Activated CD8-positive, alpha-beta memory T cell treated with anti-CD3 and anti-CD28 coated beads, Interleukin-2, amount 10 ng/mL, durations not matched to agents 7 days and 5 days (primary cell): ENCODE measurements at regions not wholly inside any gene's neighbourhood (a gene's known extent, or its start where the extent isn't known, plus 50 kb on each side); places are given as distances from the start of the nearest gene placed in this dataset.
"Not testable (repeated sequence)": the region's sequence is repeated elsewhere in the genome, so short reads cannot be mapped to it uniquely, and the experiment has no call there.

Experiments
- ATAC-seq: fragments of 150-1000 bp; cut with Tn5 transposase; one replicate; pipeline ENCODE4 v1.10.0; 2021; ENCODE audit warnings: moderate library complexity
- CTCF ChIA-PET: fragments of 350-600 bp; sonication (Branson Sonifier 250); formaldehyde crosslinking; loops from one replicate; lab custom pipeline; 2021; ENCODE audit warnings: antibody characterized with exemption; lab: Charles Lee
- DNase-seq: peaks from one replicate; pipeline ENCODE4 v3.0.0-alpha.2; 2020
- H3K27ac Mint-ChIP-seq: one replicate; pipeline ENCODE4 v1.8.0; 2021; ENCODE audit warnings: mild to moderate bottlenecking, mixed read lengths
- H3K27me3 Mint-ChIP-seq: one replicate; pipeline ENCODE4 v1.8.0; 2021; ENCODE audit warnings: mixed read lengths
- H3K36me3 Mint-ChIP-seq: one replicate; pipeline ENCODE4 v1.8.0; 2021; ENCODE audit warnings: mild to moderate bottlenecking, mixed read lengths
- H3K4me1 Mint-ChIP-seq: one replicate; pipeline ENCODE4 v1.8.0; 2021; ENCODE audit warnings: mixed read lengths
- H3K4me3 Mint-ChIP-seq: one replicate; pipeline ENCODE4 v1.8.0; 2021; ENCODE audit warnings: mild to moderate bottlenecking, moderate library complexity, mixed read lengths
- H3K9me3 Mint-ChIP-seq: one replicate; pipeline ENCODE4 v1.8.0; 2022; ENCODE audit warnings: low read depth, mixed read lengths

GRCh38 chr20:63145156-63145555 is 70.8 kb downstream of the YTHDF1 start:
- no peak for DNase-seq
- peaks cover 4% of the 10 kb centered on the region for H3K9me3 Mint-ChIP-seq
- H3K27ac Mint-ChIP-seq: no peak overlapping the region
- no peak for ATAC-seq
- H3K36me3 Mint-ChIP-seq: no peaks in the 10 kb centered on the region
- H3K4me1 Mint-ChIP-seq: no peaks in the 10 kb centered on the region
- CTCF ChIA-PET: no interaction called here
- H3K4me3 Mint-ChIP-seq: no peak overlapping the region
- peaks cover 25% of the 10 kb centered on the region for H3K27me3 Mint-ChIP-seq

GRCh38 chr20:63142933-63143332 is 73.0 kb downstream of the YTHDF1 start:
- no peak overlapping the region for H3K27ac Mint-ChIP-seq
- peaks cover 1% of the 10 kb centered on the region for H3K9me3 Mint-ChIP-seq
- H3K4me3 Mint-ChIP-seq: no peak overlapping the region
- H3K36me3 Mint-ChIP-seq: no peaks in the 10 kb centered on the region
- ATAC-seq: no peak
- no peaks in the 10 kb centered on the region for H3K4me1 Mint-ChIP-seq
- CTCF ChIA-PET: no interaction called here
- peaks cover 23% of the 10 kb centered on the region for H3K27me3 Mint-ChIP-seq
- no peak for DNase-seq

- no peaks in the 10 kb centered on the region for H3K4me1 Mint-ChIP-seq
- H3K4me3 Mint-ChIP-seq: no peak overlapping the region
- CTCF ChIA-PET: no interaction called here
- ATAC-seq (no peak), DNase-seq (no peak)
- no peaks in the 10 kb centered on the region for H3K9me3 Mint-ChIP-seq
- H3K27me3 Mint-ChIP-seq: peaks cover 15% of the 10 kb centered on the region
- H3K27ac Mint-ChIP-seq: no peak overlapping the region
- no peaks in the 10 kb centered on the region for H3K36me3 Mint-ChIP-seq
Measured at GRCh38 chr20:63141531-63141930, 74.4 kb downstream of the YTHDF1 start.

GRCh38 chr20:63140514-63141433 is 75.2 kb downstream of the YTHDF1 start:
- H3K36me3 Mint-ChIP-seq: no peaks in the 10 kb centered on the region
- CTCF ChIA-PET: no interaction called here

GRCh38 chr20:63139837-63140236 is 76.1 kb downstream of the YTHDF1 start:
- DNase-seq: no peak
- peaks cover 5% of the 10 kb centered on the region for H3K27me3 Mint-ChIP-seq
- H3K9me3 Mint-ChIP-seq: no peaks in the 10 kb centered on the region
- H3K36me3 Mint-ChIP-seq: no peaks in the 10 kb centered on the region
- CTCF ChIA-PET: no interaction called here
- no peak for ATAC-seq
- no peaks in the 10 kb centered on the region for H3K4me1 Mint-ChIP-seq
- H3K4me3 Mint-ChIP-seq: no peak overlapping the region
- H3K27ac Mint-ChIP-seq: no peak overlapping the region

More at GRCh38 chr20:63140514-63141433, 75.2 kb downstream of the YTHDF1 start:
- ATAC-seq: no peak
- peaks cover 13% of the 10 kb centered on the region for H3K27me3 Mint-ChIP-seq
- no peak overlapping the region for H3K27ac Mint-ChIP-seq
- H3K4me3 Mint-ChIP-seq: no peak overlapping the region
- no peaks in the 10 kb centered on the region for H3K4me1 Mint-ChIP-seq
- no peaks in the 10 kb centered on the region for H3K9me3 Mint-ChIP-seq
- no peak for DNase-seq

GRCh38 chr20:63139356-63139755 is 76.6 kb downstream of the YTHDF1 start:
- no peak for ATAC-seq

GRCh38 chr20:63138855-63139341 is 77.0 kb downstream of the YTHDF1 start:
- H3K27ac Mint-ChIP-seq: no peak overlapping the region
- H3K36me3 Mint-ChIP-seq: no peaks in the 10 kb centered on the region
- H3K4me1 Mint-ChIP-seq: no peaks in the 10 kb centered on the region
- no peaks in the 10 kb centered on the region for H3K9me3 Mint-ChIP-seq
- DNase-seq (no peak), ATAC-seq (no peak)
- H3K4me3 Mint-ChIP-seq: no peak overlapping the region
- CTCF ChIA-PET: no interaction called here
- peaks cover under 1% of the 10 kb centered on the region for H3K27me3 Mint-ChIP-seq

More at GRCh38 chr20:63139356-63139755, 76.6 kb downstream of the YTHDF1 start:
- H3K27me3 Mint-ChIP-seq: peaks cover 5% of the 10 kb centered on the region
- CTCF ChIA-PET: no interaction called here
- no peak overlapping the region for H3K4me3 Mint-ChIP-seq
- no peak for DNase-seq
- no peaks in the 10 kb centered on the region for H3K36me3 Mint-ChIP-seq
- no peak overlapping the region for H3K27ac Mint-ChIP-seq
- no peaks in the 10 kb centered on the region for H3K4me1 Mint-ChIP-seq
- no peaks in the 10 kb centered on the region for H3K9me3 Mint-ChIP-seq

GRCh38 chr20:63137851-63138415 is 78.0 kb downstream of the YTHDF1 start:
- H3K27me3 Mint-ChIP-seq: no peaks in the 10 kb centered on the region
- H3K36me3 Mint-ChIP-seq: no peaks in the 10 kb centered on the region
- ATAC-seq: no peak
- no peaks in the 10 kb centered on the region for H3K9me3 Mint-ChIP-seq
- CTCF ChIA-PET: no interaction called here
- DNase-seq: no peak
- H3K4me1 Mint-ChIP-seq: no peaks in the 10 kb centered on the region
- no peak overlapping the region for H3K27ac Mint-ChIP-seq
- no peak overlapping the region for H3K4me3 Mint-ChIP-seq

- H3K36me3 Mint-ChIP-seq: no peaks in the 10 kb centered on the region
Measured at GRCh38 chr20:63136296-63136695, 79.6 kb downstream of the YTHDF1 start.

GRCh38 chr20:63135411-63135810 is 80.5 kb downstream of the YTHDF1 start:
- Mint-ChIP-seq H3K4me1 (no peaks in the 10 kb centered on the region), H3K36me3 (no peaks in the 10 kb centered on the region), H3K27ac (no peak overlapping the region), H3K27me3 (no peaks in the 10 kb centered on the region), H3K4me3 (no peak overlapping the region), H3K9me3 (no peaks in the 10 kb centered on the region)
- DNase-seq (no peak), ATAC-seq (peak; percentile 40)
- CTCF ChIA-PET: no interaction called here

More at GRCh38 chr20:63136296-63136695, 79.6 kb downstream of the YTHDF1 start:
- Mint-ChIP-seq H3K9me3 (no peaks in the 10 kb centered on the region), H3K4me1 (no peaks in the 10 kb centered on the region), H3K27me3 (no peaks in the 10 kb centered on the region), H3K4me3 (no peak overlapping the region), H3K27ac (no peak overlapping the region)
- DNase-seq (no peak), ATAC-seq (no peak)
- CTCF ChIA-PET: no interaction called here

- H3K4me1 Mint-ChIP-seq, DNase-seq, H3K4me3 Mint-ChIP-seq, H3K9me3 Mint-ChIP-seq, H3K36me3 Mint-ChIP-seq, H3K27me3 Mint-ChIP-seq, H3K27ac Mint-ChIP-seq, CTCF ChIA-PET: not testable (repeated sequence)
- peak; percentile 11 for ATAC-seq
Measured at GRCh38 chr20:63134711-63135361, 81.1 kb downstream of the YTHDF1 start.

GRCh38 chr20:63134201-63134612 is 81.7 kb downstream of the YTHDF1 start:
- Mint-ChIP-seq H3K27me3 (peaks cover 3% of the 10 kb centered on the region), H3K27ac (no peak overlapping the region), H3K36me3 (no peaks in the 10 kb centered on the region), H3K4me3 (no peak overlapping the region), H3K4me1 (no peaks in the 10 kb centered on the region), H3K9me3 (no peaks in the 10 kb centered on the region)
- DNase-seq: no peak
- ATAC-seq: peak; percentile 35
- CTCF ChIA-PET: interaction anchor here (0.9 kb wide), 1 partner anchor 32 kb away, joined by 3 read pairs; no protein-coding TSS in a partner anchor

- no peak for ATAC-seq
- DNase-seq: no peak
- no peaks in the 10 kb centered on the region for H3K36me3 Mint-ChIP-seq
- H3K4me1 Mint-ChIP-seq: no peaks in the 10 kb centered on the region
- CTCF ChIA-PET: interaction anchor here (0.9 kb wide), 1 partner anchor 31 kb away, joined by 3 read pairs; no protein-coding TSS in a partner anchor
- H3K9me3 Mint-ChIP-seq: no peaks in the 10 kb centered on the region
- no peak overlapping the region for H3K4me3 Mint-ChIP-seq
- H3K27me3 Mint-ChIP-seq: peaks cover 4% of the 10 kb centered on the region
- no peak overlapping the region for H3K27ac Mint-ChIP-seq
Measured at GRCh38 chr20:63133481-63134091, 82.3 kb downstream of the YTHDF1 start.
